GM23338 (cell line): ENCODE measurements at regions not wholly inside any gene's neighbourhood (a gene's known extent, or its start where the extent isn't known, plus 50 kb on each side); places are given as distances from the start of the nearest gene placed in this dataset.

Experiments
- CTCF ChIP-seq, 2 experiments: fragments of 200-600 bp in 1 of 2; sonication (generic) in 1 of 2; conservative IDR thresholded peaks; 2 replicates each; pipeline versions ENCODE4 v1.5.1 to v1.6.1; 2016 to 2017; ENCODE audit warnings: antibody characterized with exemption in 2 of 2, low read depth in 2 of 2, mild to moderate bottlenecking in 2 of 2, moderate library complexity in 1 of 2
- ETS1 ChIP-seq: IDR thresholded peaks from 2 replicates; pipeline ENCODE4 v1.6.1; 2016; ENCODE audit warnings: antibody characterized with exemption
- EZH2 ChIP-seq: fragments of 200-600 bp; sonication (generic); IDR thresholded peaks from one replicate; pipeline ENCODE4 v1.8.0; 2017; ENCODE audit warnings: antibody characterized with exemption, mild to moderate bottlenecking, low read depth; ENCODE audit not compliant: unreplicated experiment
- EZH2phosphoT487 ChIP-seq: fragments of 200-600 bp; sonication (generic); IDR thresholded peaks from one replicate; pipeline ENCODE4 v1.8.1; 2018; ENCODE audit warnings: antibody characterized with exemption; ENCODE audit not compliant: unreplicated experiment
- NANOG ChIP-seq: IDR thresholded peaks from 2 replicates; pipeline ENCODE4 v1.6.1; 2016; ENCODE audit warnings: antibody characterized with exemption, borderline replicate concordance
- POLR2AphosphoS5 ChIP-seq: IDR thresholded peaks from 2 replicates; pipeline ENCODE4 v1.6.1; 2016; ENCODE audit warnings: antibody characterized with exemption, low read depth
- TF ChIP-seq, protein P1 (sequence below): IDR thresholded peaks from one replicate; pipeline ENCODE4 v1.6.1; 2018; ENCODE audit warnings: antibody characterized with exemption; ENCODE audit not compliant: unreplicated experiment

DNA sequence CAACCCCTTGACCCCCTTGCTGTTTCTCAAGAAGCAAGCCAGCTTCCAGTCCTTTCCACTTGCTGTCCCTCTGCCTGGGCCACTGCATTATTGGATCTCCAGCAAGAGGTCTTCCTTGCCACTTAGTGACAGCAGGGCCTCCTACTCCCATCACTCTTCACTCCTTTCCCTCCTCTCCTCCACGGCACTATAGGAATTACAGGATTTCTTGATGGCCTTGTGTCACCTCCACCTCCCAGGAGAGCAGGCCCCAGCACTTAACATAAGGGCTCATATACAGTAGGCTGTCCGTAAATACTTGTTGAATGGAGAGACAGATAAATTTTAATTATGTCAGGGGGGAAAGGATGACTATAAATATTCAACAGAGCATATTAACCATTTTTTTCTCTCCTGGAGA is 129.4 kb downstream of the SP3 start:
- TF ChIP-seq CTCF (conservative IDR thresholded peaks at IDR 0.05; ENCODE audit: low read depth in 2 of 2) (no peak), EZH2 (no peak), POLR2AphosphoS5 (no peak), NANOG (no peak), EZH2phosphoT487 (no peak), ETS1 (no peak)
- TF ChIP-seq, protein P1, sequence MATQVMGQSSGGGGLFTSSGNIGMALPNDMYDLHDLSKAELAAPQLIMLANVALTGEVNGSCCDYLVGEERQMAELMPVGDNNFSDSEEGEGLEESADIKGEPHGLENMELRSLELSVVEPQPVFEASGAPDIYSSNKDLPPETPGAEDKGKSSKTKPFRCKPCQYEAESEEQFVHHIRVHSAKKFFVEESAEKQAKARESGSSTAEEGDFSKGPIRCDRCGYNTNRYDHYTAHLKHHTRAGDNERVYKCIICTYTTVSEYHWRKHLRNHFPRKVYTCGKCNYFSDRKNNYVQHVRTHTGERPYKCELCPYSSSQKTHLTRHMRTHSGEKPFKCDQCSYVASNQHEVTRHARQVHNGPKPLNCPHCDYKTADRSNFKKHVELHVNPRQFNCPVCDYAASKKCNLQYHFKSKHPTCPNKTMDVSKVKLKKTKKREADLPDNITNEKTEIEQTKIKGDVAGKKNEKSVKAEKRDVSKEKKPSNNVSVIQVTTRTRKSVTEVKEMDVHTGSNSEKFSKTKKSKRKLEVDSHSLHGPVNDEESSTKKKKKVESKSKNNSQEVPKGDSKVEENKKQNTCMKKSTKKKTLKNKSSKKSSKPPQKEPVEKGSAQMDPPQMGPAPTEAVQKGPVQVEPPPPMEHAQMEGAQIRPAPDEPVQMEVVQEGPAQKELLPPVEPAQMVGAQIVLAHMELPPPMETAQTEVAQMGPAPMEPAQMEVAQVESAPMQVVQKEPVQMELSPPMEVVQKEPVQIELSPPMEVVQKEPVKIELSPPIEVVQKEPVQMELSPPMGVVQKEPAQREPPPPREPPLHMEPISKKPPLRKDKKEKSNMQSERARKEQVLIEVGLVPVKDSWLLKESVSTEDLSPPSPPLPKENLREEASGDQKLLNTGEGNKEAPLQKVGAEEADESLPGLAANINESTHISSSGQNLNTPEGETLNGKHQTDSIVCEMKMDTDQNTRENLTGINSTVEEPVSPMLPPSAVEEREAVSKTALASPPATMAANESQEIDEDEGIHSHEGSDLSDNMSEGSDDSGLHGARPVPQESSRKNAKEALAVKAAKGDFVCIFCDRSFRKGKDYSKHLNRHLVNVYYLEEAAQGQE, result no peak
